GM10266 (cell line): ENCODE measurements at regions not wholly inside any gene's neighbourhood (a gene's known extent, or its start where the extent isn't known, plus 50 kb on each side); places are given as distances from the start of the nearest gene placed in this dataset.

Experiments used
- DNase-seq: peaks from one replicate; pipeline ENCODE4 v3.0.0; 2012; ENCODE audit errors: extremely low spot score
- TF ChIP-seq, protein P1 (sequence below): IDR thresholded peaks from 2 replicates; pipeline ENCODE4 v1.5.1; 2012; ENCODE audit warnings: mild to moderate bottlenecking, low read depth; ENCODE audit not compliant: control insufficient read depth, insufficient read depth; ENCODE audit errors: missing control alignments

DNA sequence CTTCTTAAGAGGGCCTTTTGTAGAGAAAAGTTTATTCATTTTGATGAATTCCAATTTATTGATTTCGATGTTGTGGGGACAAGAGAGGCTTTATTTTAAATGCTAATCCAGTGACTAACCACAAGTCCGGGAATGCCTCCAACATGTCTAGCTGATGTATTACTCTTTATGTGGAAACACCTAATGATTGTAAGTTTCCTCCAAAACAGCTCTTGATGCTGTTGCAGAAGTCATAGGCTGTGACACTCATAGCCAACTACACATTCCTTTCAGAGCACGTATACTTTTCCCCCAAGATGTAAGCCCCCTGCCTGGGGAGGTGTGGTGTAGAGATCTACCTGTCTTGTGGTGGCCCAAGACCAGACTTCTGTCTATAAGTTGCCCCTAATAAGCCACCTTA is 61.3 kb upstream of the RNF24 start:
- TF ChIP-seq, protein P1, sequence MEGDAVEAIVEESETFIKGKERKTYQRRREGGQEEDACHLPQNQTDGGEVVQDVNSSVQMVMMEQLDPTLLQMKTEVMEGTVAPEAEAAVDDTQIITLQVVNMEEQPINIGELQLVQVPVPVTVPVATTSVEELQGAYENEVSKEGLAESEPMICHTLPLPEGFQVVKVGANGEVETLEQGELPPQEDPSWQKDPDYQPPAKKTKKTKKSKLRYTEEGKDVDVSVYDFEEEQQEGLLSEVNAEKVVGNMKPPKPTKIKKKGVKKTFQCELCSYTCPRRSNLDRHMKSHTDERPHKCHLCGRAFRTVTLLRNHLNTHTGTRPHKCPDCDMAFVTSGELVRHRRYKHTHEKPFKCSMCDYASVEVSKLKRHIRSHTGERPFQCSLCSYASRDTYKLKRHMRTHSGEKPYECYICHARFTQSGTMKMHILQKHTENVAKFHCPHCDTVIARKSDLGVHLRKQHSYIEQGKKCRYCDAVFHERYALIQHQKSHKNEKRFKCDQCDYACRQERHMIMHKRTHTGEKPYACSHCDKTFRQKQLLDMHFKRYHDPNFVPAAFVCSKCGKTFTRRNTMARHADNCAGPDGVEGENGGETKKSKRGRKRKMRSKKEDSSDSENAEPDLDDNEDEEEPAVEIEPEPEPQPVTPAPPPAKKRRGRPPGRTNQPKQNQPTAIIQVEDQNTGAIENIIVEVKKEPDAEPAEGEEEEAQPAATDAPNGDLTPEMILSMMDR = no peak
- DNase-seq = no peak

DNA sequence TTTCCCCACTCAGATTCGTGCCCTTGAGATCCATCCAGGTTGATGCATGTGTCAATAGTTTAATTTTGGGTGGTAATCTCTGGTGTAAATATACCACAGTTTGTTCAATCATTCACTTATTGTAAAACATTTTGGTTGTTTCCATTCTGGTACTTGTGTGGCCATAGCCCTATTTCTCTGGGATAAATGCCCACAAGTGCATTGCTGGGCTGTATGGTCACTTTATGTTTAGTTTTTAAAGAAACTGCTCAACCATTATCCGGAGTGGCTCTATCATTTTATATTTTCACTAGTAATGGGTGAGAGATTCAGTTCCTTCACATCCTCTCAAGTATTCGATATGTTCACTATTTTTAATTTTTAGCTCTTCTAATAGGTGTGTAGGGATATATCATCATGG is 60.7 kb upstream of the RNF24 start:
- no peak for DNase-seq
- TF ChIP-seq, protein P1 = no peak

DNA sequence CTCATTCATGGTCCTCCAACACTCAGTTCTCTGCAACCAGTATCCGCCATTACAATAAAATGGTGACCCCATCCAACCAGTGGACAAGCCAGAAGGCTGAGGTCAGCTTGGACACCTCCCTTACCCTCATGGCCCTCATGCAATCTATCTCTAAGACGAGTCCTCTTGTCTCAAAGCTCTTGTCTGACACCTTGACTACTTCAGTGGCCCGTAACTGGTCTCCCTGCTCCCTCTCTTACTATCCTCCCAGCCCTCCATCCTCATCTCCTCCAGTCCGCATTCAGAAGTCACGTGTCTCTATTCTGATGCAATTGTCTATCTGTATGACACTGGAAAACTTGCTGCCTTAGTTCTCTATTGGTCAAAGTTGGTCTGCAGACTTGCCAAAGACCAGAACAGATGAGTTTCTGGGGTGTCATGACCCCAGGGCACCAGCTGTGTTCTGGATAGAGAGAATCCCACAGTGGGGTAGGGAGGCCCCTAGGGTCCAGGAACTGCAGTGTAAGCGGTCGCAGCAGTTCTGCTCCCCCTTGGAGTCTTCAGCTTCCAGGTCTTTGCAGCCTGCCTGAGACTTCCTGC is 59.6 kb upstream of the RNF24 start:
- TF ChIP-seq, protein P1 = no peak
- DNase-seq = no peak

DNA sequence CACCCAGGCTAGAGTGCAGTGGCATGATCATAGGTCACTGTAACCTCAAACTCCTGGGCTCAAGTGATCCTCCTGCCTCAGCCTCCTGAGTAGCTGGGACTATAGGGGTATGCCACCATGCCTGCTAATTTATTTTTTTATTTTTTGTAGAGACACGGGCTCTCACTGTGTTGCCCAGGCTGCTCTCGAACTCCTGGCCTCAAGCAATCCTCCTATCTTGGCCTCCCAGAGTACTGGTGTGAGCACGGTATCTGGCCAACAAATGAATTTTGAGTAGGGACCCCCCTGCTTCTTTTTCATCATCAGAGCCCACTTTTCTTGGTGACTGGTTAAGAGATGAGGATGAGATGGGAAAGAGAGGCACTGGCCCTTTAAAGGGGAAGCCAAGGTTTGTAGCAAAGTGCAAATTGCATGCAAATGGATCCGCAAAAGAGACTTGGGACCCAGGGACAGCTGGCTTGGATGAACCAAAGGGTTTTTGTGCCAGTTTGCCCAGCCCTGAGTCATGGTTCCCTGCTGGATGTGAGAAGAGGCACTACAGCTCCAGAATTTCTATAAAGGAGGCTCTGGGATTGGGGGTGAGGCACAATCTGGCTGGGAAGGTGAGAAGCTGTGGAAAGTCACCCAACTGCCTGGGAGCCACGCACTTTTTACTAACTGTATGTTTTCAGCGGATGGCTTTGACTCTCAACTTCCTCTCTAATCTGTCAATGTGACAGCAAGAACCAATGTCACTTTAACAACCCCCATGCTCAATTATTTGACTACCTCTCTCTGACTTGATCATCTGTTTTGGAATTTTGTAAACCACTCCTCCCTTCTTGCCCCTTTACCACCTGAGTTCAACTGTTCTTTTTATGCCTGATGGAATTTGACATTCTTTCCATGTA is 58.7 kb upstream of the RNF24 start:
- no peak for DNase-seq
- TF ChIP-seq, protein P1 = no peak

DNA sequence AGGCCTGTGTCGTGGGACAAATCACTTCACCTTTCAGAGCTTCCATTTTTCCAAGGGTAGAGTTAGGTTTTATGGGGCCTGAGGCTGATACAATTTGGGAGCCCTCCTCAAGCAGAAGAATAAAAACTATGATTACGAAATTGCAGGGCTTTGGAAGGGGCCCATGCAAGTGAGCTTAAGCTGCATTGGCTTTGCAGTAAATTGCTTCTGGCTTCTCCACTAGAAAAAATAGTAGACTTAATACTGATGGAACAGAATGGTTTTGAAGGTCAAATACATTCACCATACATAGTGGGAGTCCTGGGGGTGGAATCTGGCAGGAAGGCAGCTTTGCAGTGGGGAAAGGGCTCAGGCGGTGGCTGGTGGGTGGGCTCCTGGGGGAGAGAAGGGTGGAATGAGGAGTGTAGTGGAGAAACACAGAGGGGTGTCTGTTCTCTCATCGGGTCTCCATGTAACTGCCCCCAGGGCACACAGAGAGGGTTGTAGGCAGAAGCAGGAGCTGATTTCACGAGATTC is 55.9 kb upstream of the RNF24 start:
- no peak for DNase-seq
- TF ChIP-seq, protein P1 = no peak

DNA sequence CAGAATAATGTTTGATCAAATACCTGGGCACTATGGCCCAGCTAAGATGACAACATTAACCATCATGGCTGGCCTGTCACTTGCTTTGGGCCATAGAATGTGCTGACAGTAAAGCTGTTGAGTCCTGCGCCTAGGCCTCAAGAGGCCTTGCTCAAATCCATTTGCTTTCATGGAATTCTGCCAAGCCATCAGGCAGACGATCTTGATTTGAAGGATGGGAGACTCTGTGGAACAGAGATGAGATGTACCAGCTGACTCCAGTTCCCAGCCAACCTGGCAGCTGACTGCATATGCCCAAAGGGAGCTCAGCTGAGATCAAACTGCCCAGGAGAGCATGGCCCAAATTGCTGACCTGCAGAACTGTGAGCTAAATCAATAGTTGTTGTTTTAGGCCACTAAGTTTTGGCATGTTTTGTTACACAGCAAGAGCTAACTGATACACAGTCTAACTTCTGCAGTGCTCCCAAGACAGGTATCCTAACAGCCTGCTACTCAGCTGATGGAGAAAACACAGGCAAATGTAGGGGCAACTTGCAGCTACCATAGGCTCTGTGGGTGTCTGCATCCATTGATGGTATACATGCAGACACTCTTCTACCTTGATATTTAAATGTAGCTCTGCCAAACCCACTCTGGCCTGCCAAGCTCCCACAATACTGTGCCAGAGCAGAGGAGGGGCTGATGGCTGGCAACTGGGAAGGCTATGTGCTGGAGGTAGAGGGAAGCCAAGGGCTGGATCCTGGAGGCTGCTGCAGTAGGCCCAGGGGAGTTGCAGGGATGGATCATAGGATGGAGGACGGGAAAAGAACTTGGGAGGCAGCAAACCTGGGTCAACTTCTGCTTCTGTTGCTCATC is 55.2 kb upstream of the RNF24 start:
- DNase-seq = no peak
- TF ChIP-seq, protein P1 = no peak
